NCI-H82 treated with DMSO at 0.1 percent for 48 hours (cell line): ENCODE measurements at regions not wholly inside any gene's neighbourhood (a gene's known extent, or its start where the extent isn't known, plus 50 kb on each side); places are given as distances from the start of the nearest gene placed in this dataset.
A peak's percentile ranks its signal among the peaks of the same experiment; 100 is the strongest.

Experiments used
- DNase-seq: peaks from one replicate; lab custom pipeline; 2025; ENCODE audit not compliant: unreplicated experiment; lab: John Stamatoyannopoulos, UW

- DNase-seq = peak; percentile 69
Observed at GRCh38 chr5:158378931-158379330, 520.0 kb upstream of the CLINT1 start.

- no peak for DNase-seq
Observed at GRCh38 chr5:158376679-158377078, 517.7 kb upstream of the CLINT1 start.

GRCh38 chr5:158375531-158375930 lies 516.6 kb upstream of the CLINT1 start:
- no peak for DNase-seq

GRCh38 chr5:158373608-158374395 lies 514.9 kb upstream of the CLINT1 start:
- no peak for DNase-seq

- no peak for DNase-seq
Observed at GRCh38 chr5:158369241-158369640, 510.3 kb upstream of the CLINT1 start.

- peak; percentile 78 for DNase-seq
Observed at GRCh38 chr5:158368686-158369085, 509.7 kb upstream of the CLINT1 start.

GRCh38 chr5:158364367-158364766 lies 505.4 kb upstream of the CLINT1 start:
- no peak for DNase-seq

- DNase-seq = no peak
Observed at GRCh38 chr5:158354958-158355357, 496.0 kb upstream of the CLINT1 start.

GRCh38 chr5:158351485-158352125 lies 492.7 kb upstream of the CLINT1 start:
- DNase-seq = no peak

GRCh38 chr5:158349987-158350386 lies 491.0 kb upstream of the CLINT1 start:
- no peak for DNase-seq

- no peak for DNase-seq
Observed at GRCh38 chr5:158344376-158344775, 485.4 kb upstream of the CLINT1 start.

- no peak for DNase-seq
Observed at GRCh38 chr5:158340608-158341007, 481.7 kb upstream of the CLINT1 start.

GRCh38 chr5:158326256-158326655 lies 467.3 kb upstream of the CLINT1 start:
- no peak for DNase-seq

GRCh38 chr5:158324236-158324635 lies 465.3 kb upstream of the CLINT1 start:
- DNase-seq = no peak

- DNase-seq = no peak
Observed at GRCh38 chr5:158322620-158323019, 463.7 kb upstream of the CLINT1 start.

- no peak for DNase-seq
Observed at GRCh38 chr5:158320934-158321333, 462.0 kb upstream of the CLINT1 start.

- DNase-seq = peak; percentile 22
Observed at GRCh38 chr5:158320178-158320674, 461.3 kb upstream of the CLINT1 start.

- peak; percentile 78 for DNase-seq
Observed at GRCh38 chr5:158317507-158317906, 458.6 kb upstream of the CLINT1 start.

GRCh38 chr5:158313733-158314464 lies 455.0 kb upstream of the CLINT1 start:
- DNase-seq = no peak

GRCh38 chr5:158313027-158313732 lies 454.2 kb upstream of the CLINT1 start:
- no peak for DNase-seq
